ENCODE measurements at regions not wholly inside any gene's neighbourhood (a gene's known extent, or its start where the extent isn't known, plus 50 kb on each side); places are given as distances from the start of the nearest gene placed in this dataset.
"Not testable (repeated sequence)": the region's sequence is repeated elsewhere in the genome, so short reads cannot be mapped to it uniquely, and the experiment has no call there.

GRCh38 chr14:101665478-101666078, 95.9 kb upstream of the PPP2R5C start:
- H3K4me3 ChIP-seq (ENCODE audit: control insufficient read depth, low read depth, low read length) = no peak overlapping the region
- peak; percentile 62 for TF ChIP-seq CTCF (IDR thresholded peaks at IDR 0.05; ENCODE audit: control insufficient read depth, insufficient read depth, low read depth, low read length, missing control alignments)
- DNase-seq (ENCODE audit: low read depth) = peak; percentile 1

GRCh38 chr14:101666264-101666663, 95.2 kb upstream of the PPP2R5C start:
- no peak for TF ChIP-seq CTCF (IDR thresholded peaks at IDR 0.05; ENCODE audit: control insufficient read depth, insufficient read depth, low read depth, low read length, missing control alignments)
- H3K4me3 ChIP-seq (ENCODE audit: control insufficient read depth, low read depth, low read length) = no peak overlapping the region
- DNase-seq (ENCODE audit: low read depth) = no peak

- no peak overlapping the region for H3K4me3 ChIP-seq (ENCODE audit: control insufficient read depth, low read depth, low read length)
- no peak for DNase-seq (ENCODE audit: low read depth)
These were observed 91.9 kb upstream of the PPP2R5C start for GRCh38 chr14:101669629-101670028.

GRCh38 chr14:101673873-101674272, 87.6 kb upstream of the PPP2R5C start:
- no peak for TF ChIP-seq CTCF (IDR thresholded peaks at IDR 0.05; ENCODE audit: control insufficient read depth, insufficient read depth, low read depth, low read length, missing control alignments)
- no peak overlapping the region for H3K4me3 ChIP-seq (ENCODE audit: control insufficient read depth, low read depth, low read length)
- no peak for DNase-seq (ENCODE audit: low read depth)

More at GRCh38 chr14:101669629-101670028, 91.9 kb upstream of the PPP2R5C start:
- no peak for TF ChIP-seq CTCF (IDR thresholded peaks at IDR 0.05; ENCODE audit: control insufficient read depth, insufficient read depth, low read depth, low read length, missing control alignments)

DNA sequence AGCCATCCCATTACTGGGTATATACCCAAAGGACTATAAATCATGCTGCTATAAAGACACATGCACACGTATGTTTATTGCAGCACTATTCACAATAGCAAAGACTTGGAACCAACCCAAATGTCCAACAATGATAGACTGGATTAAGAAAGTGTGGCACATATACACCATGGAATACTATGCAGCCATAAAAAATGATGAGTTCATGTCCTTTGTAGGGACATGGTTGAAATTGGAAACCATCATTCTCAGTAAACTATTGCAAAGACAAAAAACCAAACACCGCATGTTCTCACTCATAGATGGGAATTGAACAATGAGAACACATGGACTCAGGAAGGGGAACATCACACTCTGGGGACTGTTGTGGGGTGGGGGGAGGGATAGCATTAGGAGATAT, 85.7 kb upstream of the PPP2R5C start:
- not testable (repeated sequence) for H3K4me3 ChIP-seq (ENCODE audit: control insufficient read depth, low read depth, low read length); DNase-seq (ENCODE audit: low read depth)

GRCh38 chr14:101677912-101678327, 83.6 kb upstream of the PPP2R5C start:
- H3K4me3 ChIP-seq (ENCODE audit: control insufficient read depth, low read depth, low read length); DNase-seq (ENCODE audit: low read depth): not testable (repeated sequence)

DNA sequence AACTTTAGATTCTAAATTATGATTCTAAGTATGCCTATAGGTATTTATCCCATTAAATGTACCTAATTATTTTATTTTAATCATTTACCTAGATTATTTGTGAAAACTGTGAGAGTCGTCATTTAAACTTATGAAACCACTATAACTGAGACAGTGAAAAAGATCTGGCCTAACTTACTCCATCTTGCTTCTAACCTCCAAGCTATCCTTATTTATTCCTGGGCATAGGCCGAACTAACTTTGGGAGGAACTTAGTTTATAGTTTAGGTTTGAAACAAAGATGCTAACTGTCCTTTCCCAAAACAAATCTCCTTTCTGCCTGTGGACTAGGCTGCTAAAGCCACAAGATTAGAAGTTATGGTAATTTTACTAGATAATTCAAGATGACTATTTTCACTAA, 79.7 kb upstream of the PPP2R5C start:
- no peak overlapping the region for H3K4me3 ChIP-seq (ENCODE audit: control insufficient read depth, low read depth, low read length)
- no peak for DNase-seq (ENCODE audit: low read depth)
- TF ChIP-seq CTCF (IDR thresholded peaks at IDR 0.05; ENCODE audit: control insufficient read depth, insufficient read depth, low read depth, low read length, missing control alignments) = no peak

GRCh38 chr14:101683365-101683764, 78.1 kb upstream of the PPP2R5C start:
- DNase-seq (ENCODE audit: low read depth) = no peak
- no peak overlapping the region for H3K4me3 ChIP-seq (ENCODE audit: control insufficient read depth, low read depth, low read length)
- no peak for TF ChIP-seq CTCF (IDR thresholded peaks at IDR 0.05; ENCODE audit: control insufficient read depth, insufficient read depth, low read depth, low read length, missing control alignments)
